Esophagus mucosa (tissue), 1 donor: ENCODE measurements at regions not wholly inside any gene's neighbourhood (a gene's known extent, or its start where the extent isn't known, plus 50 kb on each side); places are given as distances from the start of the nearest gene placed in this dataset.

Experiments
- ATAC-seq: fragments of 200-7000 bp; cut with Tn5 transposase; one replicate; pipeline ENCODE4 v1.9.1; 2020
- donor health status: DM: yes; HTN: yes; CAD: no.

- no peak for ATAC-seq
Measured at GRCh38 chr15:62964251-62964650, 78.3 kb upstream of the TPM1 start.

DNA sequence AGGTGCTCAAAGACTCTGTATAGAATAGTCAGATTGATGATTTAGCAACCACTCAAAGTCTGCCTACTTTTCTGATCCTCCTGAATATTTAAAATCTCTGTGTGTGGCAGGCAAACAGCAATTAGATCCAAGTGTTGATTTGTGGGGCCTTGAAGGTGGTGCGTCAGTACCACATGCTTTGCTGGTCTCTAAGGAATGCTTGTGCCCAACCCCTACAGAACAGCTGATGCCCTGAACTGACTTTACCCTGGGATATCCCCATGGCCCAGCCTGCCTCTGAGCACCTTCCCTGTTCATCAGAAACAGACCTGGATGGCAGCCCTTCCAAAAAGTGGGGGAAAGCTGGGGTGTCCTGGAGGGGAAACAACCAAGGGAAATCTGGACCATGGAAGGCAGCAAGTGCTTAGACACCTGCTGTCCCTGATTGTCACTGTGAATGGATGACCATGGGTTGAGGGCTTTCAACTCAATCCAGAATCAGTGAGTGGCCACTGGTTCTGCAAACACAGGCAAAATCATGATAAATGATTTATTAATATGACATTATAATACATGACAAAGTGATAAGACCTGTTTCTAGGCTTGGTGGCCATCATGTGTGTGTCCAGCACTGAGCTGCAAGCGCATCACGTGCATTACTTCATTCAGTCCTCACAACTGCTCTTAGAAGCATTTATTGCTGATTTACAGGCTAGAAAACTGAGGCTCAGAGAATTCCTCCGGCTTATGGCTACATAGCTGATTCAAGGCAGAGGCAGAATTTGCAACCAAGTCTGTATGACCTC lies 76.1 kb upstream of the TPM1 start:
- ATAC-seq = no peak

- no peak for ATAC-seq
Measured at GRCh38 chr15:62968699-62969098, 73.8 kb upstream of the TPM1 start.

GRCh38 chr15:62969442-62970089 lies 73.0 kb upstream of the TPM1 start:
- peak; percentile 73 for ATAC-seq

DNA sequence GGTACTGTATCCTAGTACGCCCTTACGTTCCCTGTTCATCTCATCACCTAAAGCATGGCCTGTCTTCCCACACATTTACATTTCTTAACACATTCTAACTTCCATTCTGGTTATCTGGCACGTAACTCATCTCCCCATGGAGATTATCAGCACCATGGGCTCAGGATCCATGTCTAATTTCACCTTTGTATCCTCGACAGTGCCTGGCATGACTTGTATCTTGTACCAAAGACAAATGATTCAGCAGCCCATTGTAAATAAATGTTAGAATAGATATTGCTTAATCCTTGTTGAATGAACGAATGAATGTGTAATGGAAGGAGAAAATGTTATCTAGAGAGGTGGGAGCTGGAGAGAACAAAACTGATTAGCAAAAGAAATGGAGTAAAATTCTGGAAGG lies 69.7 kb upstream of the TPM1 start:
- no peak for ATAC-seq

DNA sequence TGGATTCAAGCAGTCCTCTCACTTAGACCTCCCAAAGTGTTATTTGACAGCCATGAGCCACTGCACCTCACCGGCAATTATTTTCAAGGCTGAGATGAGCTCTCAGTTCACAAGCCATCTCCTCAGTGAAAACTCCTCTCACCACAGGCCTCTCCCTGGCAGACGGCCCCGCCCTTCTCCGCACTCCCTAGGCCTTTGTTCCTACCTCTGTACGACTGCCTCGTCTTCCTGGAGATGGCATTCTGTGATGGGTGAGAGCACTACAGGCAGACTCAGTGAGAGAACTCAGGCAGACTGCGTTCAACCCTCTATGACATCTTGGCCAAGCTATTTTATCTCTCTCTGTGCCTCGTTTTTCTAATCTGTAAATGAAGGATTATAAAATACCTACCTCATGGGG lies 67.0 kb upstream of the TPM1 start:
- ATAC-seq = no peak

DNA sequence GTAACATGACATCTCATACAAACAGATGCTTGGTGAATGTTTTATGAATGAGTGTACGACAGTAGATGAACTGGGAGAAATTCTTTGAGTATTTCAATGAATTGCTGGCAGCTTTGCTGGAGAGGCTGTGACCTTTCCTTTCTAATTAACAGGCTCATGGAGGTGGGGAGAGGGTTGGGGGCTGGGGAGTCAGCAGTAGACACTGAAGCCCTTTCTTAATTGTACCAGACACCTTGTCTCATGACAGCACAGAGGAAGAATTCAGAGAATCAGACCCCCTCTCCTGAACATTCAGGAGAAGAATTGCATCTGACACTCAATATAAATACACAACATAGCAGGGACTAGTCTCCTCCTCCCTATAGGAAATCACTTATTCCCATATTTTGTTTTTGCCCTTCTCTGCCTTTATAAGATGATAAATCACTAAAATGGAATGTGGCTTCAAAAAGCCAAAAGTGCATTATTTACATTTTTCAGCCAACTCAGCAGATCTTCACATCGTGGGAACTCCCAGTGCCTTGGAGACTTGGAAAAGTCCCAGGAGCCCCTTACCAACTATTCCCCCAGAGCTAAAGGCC lies 66.2 kb upstream of the TPM1 start:
- ATAC-seq = no peak

DNA sequence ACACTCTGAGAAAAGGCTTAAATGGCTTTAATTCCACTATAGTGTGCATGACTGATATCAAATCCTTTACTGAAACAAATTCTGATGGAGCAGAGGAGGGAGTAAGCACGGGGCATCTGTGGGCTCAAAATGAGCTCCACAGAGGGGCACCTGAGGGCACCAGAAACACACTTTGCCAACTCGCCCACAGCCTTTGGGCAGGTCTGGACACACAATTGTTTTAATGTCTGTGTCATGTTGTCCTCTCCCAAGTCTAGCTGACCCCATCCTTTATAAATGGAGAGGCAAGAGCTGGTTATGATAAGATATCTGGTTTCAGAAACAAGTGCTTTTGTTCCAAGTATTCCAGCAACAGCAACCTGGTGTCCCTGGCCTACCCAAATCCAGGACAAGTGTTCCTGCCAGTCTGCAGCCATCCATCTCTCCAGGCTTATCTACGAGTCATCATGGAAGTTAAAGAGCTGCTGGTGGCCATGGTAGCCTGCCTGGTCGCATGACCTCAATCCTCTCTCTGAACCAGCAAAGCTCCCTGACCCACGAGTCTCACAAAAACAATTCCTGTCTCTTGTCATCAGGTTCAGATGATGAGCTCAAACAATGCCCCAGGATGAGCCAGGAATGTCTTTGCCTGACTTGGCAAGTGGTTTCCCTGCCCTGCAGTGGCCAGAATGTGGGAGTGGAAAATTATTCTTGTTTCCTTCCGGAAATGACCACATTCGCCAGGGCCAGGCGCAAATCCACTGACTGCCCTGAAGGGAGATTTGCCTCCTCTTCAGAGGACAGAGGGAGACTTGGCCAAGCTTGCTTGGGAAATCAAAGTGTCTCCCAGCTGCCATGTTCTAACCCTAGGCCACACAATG lies 64.4 kb upstream of the TPM1 start:
- ATAC-seq = no peak

DNA sequence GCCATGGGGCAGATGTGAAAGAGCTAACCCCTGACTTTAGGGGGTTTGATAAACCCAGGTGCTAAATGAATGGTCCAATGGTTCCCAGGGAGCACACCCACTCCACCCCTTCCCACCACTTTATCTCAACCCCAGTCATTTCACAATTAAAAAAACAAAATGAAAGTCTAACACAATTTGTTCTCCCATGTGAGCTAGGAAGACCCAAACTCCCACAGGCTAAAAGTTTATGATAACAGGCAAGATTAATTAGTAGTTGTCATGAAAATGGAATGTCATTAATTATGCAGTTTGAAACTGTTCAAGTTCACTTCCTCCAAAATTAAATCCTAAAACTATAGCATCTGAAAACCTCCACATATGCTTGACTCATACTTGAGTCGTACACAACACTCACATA lies 63.3 kb upstream of the TPM1 start:
- ATAC-seq = no peak

DNA sequence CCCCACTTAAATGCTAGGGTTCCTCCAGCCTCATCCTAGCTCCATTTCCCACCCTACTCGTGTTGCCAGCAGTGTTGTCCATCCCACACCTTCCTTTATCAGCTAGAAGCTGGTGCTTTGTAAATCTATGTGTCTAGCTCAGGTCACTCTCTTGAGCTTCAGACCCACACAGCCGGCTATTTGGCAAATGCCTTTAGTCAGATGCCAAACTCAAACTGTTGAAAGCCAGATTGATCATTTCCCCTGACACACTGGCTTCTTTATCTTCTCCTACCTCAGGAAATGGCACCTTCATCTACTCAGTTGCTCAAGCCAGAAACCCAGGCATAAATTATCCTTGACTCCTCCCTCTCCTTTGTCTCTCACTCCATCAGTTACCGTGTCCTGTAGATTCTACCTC lies 61.5 kb upstream of the TPM1 start:
- no peak for ATAC-seq

DNA sequence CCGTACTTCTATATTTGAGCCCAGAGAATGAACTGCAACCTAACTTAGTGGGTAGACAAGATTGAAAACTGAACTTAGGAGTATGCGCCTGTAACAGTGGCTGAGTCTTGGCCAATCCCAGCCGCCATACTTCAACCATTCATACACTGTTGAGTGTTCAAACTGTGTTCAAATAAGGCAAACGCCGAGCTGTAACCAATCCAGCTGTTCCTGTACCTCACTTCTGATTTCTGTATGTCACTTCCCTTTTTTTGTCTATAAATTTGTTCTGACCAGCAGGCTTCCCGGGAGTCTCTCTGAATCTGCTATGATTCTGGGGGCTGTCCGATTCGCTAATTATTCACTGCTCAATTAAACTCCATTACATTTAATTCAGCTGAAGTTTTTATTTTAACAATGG lies 58.6 kb upstream of the TPM1 start:
- no peak for ATAC-seq

DNA sequence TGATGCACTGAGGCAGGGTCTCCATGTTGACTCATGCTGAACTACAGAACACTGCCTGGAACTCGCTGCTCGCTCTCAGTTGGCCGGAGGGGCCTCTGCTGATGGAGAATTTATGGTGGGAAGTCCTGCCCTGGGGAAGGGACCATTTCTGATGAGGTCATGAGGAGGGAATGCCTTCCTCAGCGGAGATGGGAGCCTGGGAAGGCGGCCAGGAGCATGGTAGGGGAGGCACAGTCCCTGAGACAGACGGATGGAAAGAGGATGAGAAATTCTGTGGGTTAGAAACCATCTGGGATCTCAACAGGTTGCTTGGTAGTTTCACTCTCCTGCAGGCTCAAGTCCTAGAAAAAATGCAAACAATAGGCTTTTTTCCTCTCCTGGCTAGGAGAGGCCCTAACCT lies 56.8 kb upstream of the TPM1 start:
- no peak for ATAC-seq

GRCh38 chr15:62986948-62987347 lies 55.6 kb upstream of the TPM1 start:
- ATAC-seq = no peak

DNA sequence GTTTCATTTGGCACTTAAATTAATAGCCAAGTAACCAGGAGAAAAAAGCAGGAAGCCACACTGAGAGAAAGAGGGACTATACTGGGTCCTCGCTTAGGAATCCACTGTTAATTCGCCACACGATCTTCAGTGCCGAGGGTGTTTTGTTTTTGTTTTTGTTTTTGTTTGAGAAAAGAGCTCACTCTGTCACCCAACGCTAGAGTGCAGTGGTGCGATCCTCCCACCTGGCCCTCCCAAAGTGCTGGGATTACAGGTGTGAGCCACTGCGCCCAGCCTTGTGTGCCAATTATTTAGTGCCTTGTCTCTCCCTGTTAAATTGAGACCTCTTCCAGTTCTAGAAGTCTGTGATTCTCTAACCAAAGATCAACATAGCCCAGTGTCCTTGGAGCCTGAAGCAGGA lies 53.8 kb upstream of the TPM1 start:
- no peak for ATAC-seq

- no peak for ATAC-seq
Measured at GRCh38 chr15:62989366-62990055, 53.0 kb upstream of the TPM1 start.

- ATAC-seq = no peak
Measured at GRCh38 chr15:62991698-62992097, 50.8 kb upstream of the TPM1 start.

GRCh38 chr15:62992302-62992701 lies 50.2 kb upstream of the TPM1 start:
- no peak for ATAC-seq
